ENCODE measurements at regions not wholly inside any gene's neighbourhood (a gene's known extent, or its start where the extent isn't known, plus 50 kb on each side); places are given as distances from the start of the nearest gene placed in this dataset.

GRCh38 chr7:42765931-42766330 is 145.9 kb downstream of the C7orf25 start:
- no peaks in the 10 kb centered on the region for H3K9me3 Mint-ChIP-seq

More at GRCh38 chr7:42765931-42766330, 145.9 kb downstream of the C7orf25 start:
- no peak overlapping the region for H3K9ac ChIP-seq (ENCODE audit: extremely low read depth, insufficient read length, low read length)
- H3K4me1 Mint-ChIP-seq = no peaks in the 10 kb centered on the region
- 100% methylated on average over 1 of the region's 2 CpGs for WGBS (ENCODE audit: extremely low coverage, insufficient read length, low lambda C conversion rate)
- H3K4ac ChIP-seq (ENCODE audit: low read depth, low read length) = no peak overlapping the region
- no peaks in the 10 kb centered on the region for H3K36me3 Mint-ChIP-seq (ENCODE audit: insufficient read depth in 1 of 3, low read depth in 3 of 3)
- H2AFZ ChIP-seq (ENCODE audit: low read length) = no peak overlapping the region
- H2BK120ac ChIP-seq (ENCODE audit: low read depth, low read length, poor library complexity, severe bottlenecking) = no peak overlapping the region
- no peaks in the 10 kb centered on the region for H3K23me2 ChIP-seq (ENCODE audit: insufficient read length, low read depth, low read length, poor library complexity, severe bottlenecking)
- H3K23ac ChIP-seq (ENCODE audit: insufficient read length, low read depth, low read length) = no peak overlapping the region
- no peaks in the 10 kb centered on the region for H3K79me2 ChIP-seq (ENCODE audit: insufficient read depth, low read length)
- H3K27ac Mint-ChIP-seq = no peak overlapping the region
- no peak overlapping the region for H3K27ac ChIP-seq (ENCODE audit: insufficient read length, low read depth, low read length)
- H4K20me1 ChIP-seq (ENCODE audit: control insufficient read depth, insufficient read depth, insufficient read length) = no peaks in the 10 kb centered on the region
- no peak overlapping the region for H2BK15ac ChIP-seq (ENCODE audit: low read depth, low read length)
- no peak for DNase-seq
- no peak overlapping the region for H3K56ac ChIP-seq (ENCODE audit: insufficient read length, low read depth, low read length)
- H3K9me3 ChIP-seq (ENCODE audit: control insufficient read depth, low read depth, low read length) = no peaks in the 10 kb centered on the region
- no peak overlapping the region for H3K18ac ChIP-seq (ENCODE audit: insufficient read length, low read depth, low read length)
- H2BK5ac ChIP-seq (ENCODE audit: insufficient read length, low read length) = no peak overlapping the region
- no peak overlapping the region for H4K5ac ChIP-seq (ENCODE audit: insufficient read length, low read depth, low read length)
- no peak overlapping the region for H3K14ac ChIP-seq (ENCODE audit: insufficient read depth, low read length)
- no peak overlapping the region for H3K4me3 Mint-ChIP-seq
- TF ChIP-seq, protein P1, sequence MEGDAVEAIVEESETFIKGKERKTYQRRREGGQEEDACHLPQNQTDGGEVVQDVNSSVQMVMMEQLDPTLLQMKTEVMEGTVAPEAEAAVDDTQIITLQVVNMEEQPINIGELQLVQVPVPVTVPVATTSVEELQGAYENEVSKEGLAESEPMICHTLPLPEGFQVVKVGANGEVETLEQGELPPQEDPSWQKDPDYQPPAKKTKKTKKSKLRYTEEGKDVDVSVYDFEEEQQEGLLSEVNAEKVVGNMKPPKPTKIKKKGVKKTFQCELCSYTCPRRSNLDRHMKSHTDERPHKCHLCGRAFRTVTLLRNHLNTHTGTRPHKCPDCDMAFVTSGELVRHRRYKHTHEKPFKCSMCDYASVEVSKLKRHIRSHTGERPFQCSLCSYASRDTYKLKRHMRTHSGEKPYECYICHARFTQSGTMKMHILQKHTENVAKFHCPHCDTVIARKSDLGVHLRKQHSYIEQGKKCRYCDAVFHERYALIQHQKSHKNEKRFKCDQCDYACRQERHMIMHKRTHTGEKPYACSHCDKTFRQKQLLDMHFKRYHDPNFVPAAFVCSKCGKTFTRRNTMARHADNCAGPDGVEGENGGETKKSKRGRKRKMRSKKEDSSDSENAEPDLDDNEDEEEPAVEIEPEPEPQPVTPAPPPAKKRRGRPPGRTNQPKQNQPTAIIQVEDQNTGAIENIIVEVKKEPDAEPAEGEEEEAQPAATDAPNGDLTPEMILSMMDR (conservative IDR thresholded peaks at IDR 0.05) = no peak
- H2BK20ac ChIP-seq (ENCODE audit: low read depth, low read length, poor library complexity, severe bottlenecking) = no peak overlapping the region
- H2AK5ac ChIP-seq (ENCODE audit: insufficient read length, low read length) = no peak overlapping the region
- H3K27me3 Mint-ChIP-seq (ENCODE audit: low read depth) = peaks cover 2% of the 10 kb centered on the region; the same call in 1 of the 2 replicates
- no peak overlapping the region for H3T11ph ChIP-seq (ENCODE audit: low read length)
- H4K91ac ChIP-seq (ENCODE audit: insufficient read length, low read depth, low read length) = no peak overlapping the region
- no peak overlapping the region for H2BK12ac ChIP-seq (ENCODE audit: insufficient read length, low read depth, low read length)
- no peaks in the 10 kb centered on the region for H3K4me1 ChIP-seq (ENCODE audit: insufficient read depth, low read length)
- no peaks in the 10 kb centered on the region for H3K27me3 ChIP-seq (ENCODE audit: insufficient read depth, low read length)
- H3K79me1 ChIP-seq (ENCODE audit: insufficient read depth, low read depth, low read length, poor library complexity, severe bottlenecking) = no peaks in the 10 kb centered on the region
- H3K4me2 ChIP-seq (ENCODE audit: insufficient read depth, insufficient read length, low read length) = no peak overlapping the region
- no peak overlapping the region for H4K8ac ChIP-seq (replicated peaks; ENCODE audit: insufficient read length, low read depth, low read length)
